LNCAP (cell line): ENCODE measurements at regions not wholly inside any gene's neighbourhood (a gene's known extent, or its start where the extent isn't known, plus 50 kb on each side); places are given as distances from the start of the nearest gene placed in this dataset.
A peak's percentile ranks its signal among the peaks of the same experiment; 100 is the strongest.

Source experiments
- CTCF ChIP-seq: fragments of 450-650 bp; IDR thresholded peaks from 2 replicates; pipeline ENCODE4 v1.5.1; 2017; ENCODE audit warnings: mild to moderate bottlenecking

- no peak for TF ChIP-seq CTCF
These were observed 216.3 kb upstream of the RHOBTB1 start for GRCh38 chr10:61160253-61160652.

GRCh38 chr10:61159253-61159652, 215.3 kb upstream of the RHOBTB1 start:
- no peak for TF ChIP-seq CTCF

- TF ChIP-seq CTCF, result no peak
These were observed 213.2 kb upstream of the RHOBTB1 start for GRCh38 chr10:61157182-61157581.

- TF ChIP-seq CTCF, result no peak
These were observed 209.8 kb upstream of the RHOBTB1 start for GRCh38 chr10:61153771-61154170.

GRCh38 chr10:61151059-61151458, 207.1 kb upstream of the RHOBTB1 start:
- TF ChIP-seq CTCF, result no peak

GRCh38 chr10:61148451-61148850, 204.5 kb upstream of the RHOBTB1 start:
- no peak for TF ChIP-seq CTCF

GRCh38 chr10:61142987-61143386, 199.0 kb upstream of the RHOBTB1 start:
- TF ChIP-seq CTCF, result no peak

- TF ChIP-seq CTCF, result peak; percentile 71
These were observed 196.9 kb upstream of the RHOBTB1 start for GRCh38 chr10:61140765-61141392.
